Type B pancreatic cell (in vitro differentiated cells): ENCODE measurements at regions not wholly inside any gene's neighbourhood (a gene's known extent, or its start where the extent isn't known, plus 50 kb on each side); places are given as distances from the start of the nearest gene placed in this dataset.

Source experiments
- DNase-seq: peaks from one replicate; pipeline ENCODE4 v3.0.0; 2021; ENCODE audit warnings: mixed read lengths; ENCODE audit not compliant: unreplicated experiment; ENCODE audit errors: extremely low spot score
- H3K27ac Mint-ChIP-seq: 2 replicates; pipeline ENCODE4 v1.8.0; 2021; ENCODE audit warnings: mild to moderate bottlenecking, mixed read lengths
- H3K27me3 Mint-ChIP-seq: 2 replicates; pipeline ENCODE4 v1.8.0; 2021; ENCODE audit warnings: mixed read lengths
- H3K36me3 Mint-ChIP-seq: 2 replicates; pipeline ENCODE4 v1.8.0; 2021; ENCODE audit warnings: mixed read lengths
- H3K4me1 Mint-ChIP-seq: one replicate; pipeline ENCODE4 v1.8.0; 2021; ENCODE audit warnings: mixed read lengths; ENCODE audit not compliant: unreplicated experiment
- H3K4me3 Mint-ChIP-seq: 2 replicates; pipeline ENCODE4 v1.8.0; 2021; ENCODE audit warnings: mild to moderate bottlenecking, mixed read lengths
- H3K9me3 Mint-ChIP-seq: 2 replicates; pipeline ENCODE4 v1.8.0; 2021; ENCODE audit warnings: mixed read lengths
- CTCF ChIP-seq: fragments of 200-600 bp; sonication (generic); conservative IDR thresholded peaks from 2 replicates; pipeline ENCODE4 v1.5.0; 2021; ENCODE audit warnings: antibody characterized with exemption, mild to moderate bottlenecking

GRCh38 chr10:55348534-55348933, 547.5 kb upstream of the PCDH15 start:
- no peak overlapping the region for H3K27ac Mint-ChIP-seq
- no peaks in the 10 kb centered on the region for H3K36me3 Mint-ChIP-seq
- no peak overlapping the region for H3K4me3 Mint-ChIP-seq
- no peak for TF ChIP-seq CTCF
- H3K4me1 Mint-ChIP-seq, result no peaks in the 10 kb centered on the region
- H3K27me3 Mint-ChIP-seq, result no peaks in the 10 kb centered on the region
- no peak for DNase-seq
- no peaks in the 10 kb centered on the region for H3K9me3 Mint-ChIP-seq

- Mint-ChIP-seq H3K4me3 (no peak overlapping the region), H3K27me3 (no peaks in the 10 kb centered on the region), H3K4me1 (no peaks in the 10 kb centered on the region), H3K9me3 (no peaks in the 10 kb centered on the region), H3K36me3 (no peaks in the 10 kb centered on the region), H3K27ac (no peak overlapping the region)
- TF ChIP-seq CTCF, result no peak
- DNase-seq, result no peak
Observed at GRCh38 chr10:55330486-55330885, 529.5 kb upstream of the PCDH15 start.

- TF ChIP-seq CTCF, result no peak
- H3K9me3 Mint-ChIP-seq, result no peaks in the 10 kb centered on the region
- H3K27me3 Mint-ChIP-seq, result no peaks in the 10 kb centered on the region
- no peak overlapping the region for H3K27ac Mint-ChIP-seq
- H3K4me1 Mint-ChIP-seq, result no peaks in the 10 kb centered on the region
- no peak for DNase-seq
- H3K36me3 Mint-ChIP-seq, result no peaks in the 10 kb centered on the region
- no peak overlapping the region for H3K4me3 Mint-ChIP-seq
Observed at GRCh38 chr10:55329796-55330195, 528.8 kb upstream of the PCDH15 start.

GRCh38 chr10:55320187-55320700, 519.2 kb upstream of the PCDH15 start:
- H3K27me3 Mint-ChIP-seq, result no peaks in the 10 kb centered on the region
- H3K9me3 Mint-ChIP-seq, result peaks cover 10% of the 10 kb centered on the region
- H3K4me3 Mint-ChIP-seq, result no peak overlapping the region
- no peak for DNase-seq
- H3K36me3 Mint-ChIP-seq, result no peaks in the 10 kb centered on the region
- H3K27ac Mint-ChIP-seq, result no peak overlapping the region
- TF ChIP-seq CTCF, result no peak
- no peaks in the 10 kb centered on the region for H3K4me1 Mint-ChIP-seq

GRCh38 chr10:55311848-55312635, 511.0 kb upstream of the PCDH15 start:
- no peaks in the 10 kb centered on the region for H3K9me3 Mint-ChIP-seq
- no peak for DNase-seq
- H3K27me3 Mint-ChIP-seq, result no peaks in the 10 kb centered on the region
- no peaks in the 10 kb centered on the region for H3K4me1 Mint-ChIP-seq
- TF ChIP-seq CTCF, result no peak
- no peak overlapping the region for H3K27ac Mint-ChIP-seq
- H3K4me3 Mint-ChIP-seq, result no peak overlapping the region
- H3K36me3 Mint-ChIP-seq, result no peaks in the 10 kb centered on the region
